Peyer's patch (tissue), 4 donors: ENCODE measurements at regions not wholly inside any gene's neighbourhood (a gene's known extent, or its start where the extent isn't known, plus 50 kb on each side); places are given as distances from the start of the nearest gene placed in this dataset.

ENCODE experiments used
- POLR2A ChIP-seq, 2 donors: fragments of 450-650 bp; IDR thresholded peaks; one replicate each; pipeline ENCODE4 v1.5.1; 2017; ENCODE audit warnings: antibody characterized with exemption in 2 of 2, mild to moderate bottlenecking in 2 of 2, moderate library complexity in 2 of 2
- TF ChIP-seq, protein P1 (sequence below), 6 experiments: fragments of 450-650 bp in 4 of 6; fragments of 200-600 bp in 2 of 6; sonication (generic) in 1 of 6; IDR thresholded peaks; one replicate each; pipeline ENCODE4 v1.5.1; 2017 to 2019; ENCODE audit warnings: antibody characterized with exemption in 6 of 6, mild to moderate bottlenecking in 3 of 6, moderate library complexity in 1 of 6

- TF ChIP-seq POLR2A (IDR thresholded peaks at IDR 0.05): no peak
- TF ChIP-seq, protein P1, sequence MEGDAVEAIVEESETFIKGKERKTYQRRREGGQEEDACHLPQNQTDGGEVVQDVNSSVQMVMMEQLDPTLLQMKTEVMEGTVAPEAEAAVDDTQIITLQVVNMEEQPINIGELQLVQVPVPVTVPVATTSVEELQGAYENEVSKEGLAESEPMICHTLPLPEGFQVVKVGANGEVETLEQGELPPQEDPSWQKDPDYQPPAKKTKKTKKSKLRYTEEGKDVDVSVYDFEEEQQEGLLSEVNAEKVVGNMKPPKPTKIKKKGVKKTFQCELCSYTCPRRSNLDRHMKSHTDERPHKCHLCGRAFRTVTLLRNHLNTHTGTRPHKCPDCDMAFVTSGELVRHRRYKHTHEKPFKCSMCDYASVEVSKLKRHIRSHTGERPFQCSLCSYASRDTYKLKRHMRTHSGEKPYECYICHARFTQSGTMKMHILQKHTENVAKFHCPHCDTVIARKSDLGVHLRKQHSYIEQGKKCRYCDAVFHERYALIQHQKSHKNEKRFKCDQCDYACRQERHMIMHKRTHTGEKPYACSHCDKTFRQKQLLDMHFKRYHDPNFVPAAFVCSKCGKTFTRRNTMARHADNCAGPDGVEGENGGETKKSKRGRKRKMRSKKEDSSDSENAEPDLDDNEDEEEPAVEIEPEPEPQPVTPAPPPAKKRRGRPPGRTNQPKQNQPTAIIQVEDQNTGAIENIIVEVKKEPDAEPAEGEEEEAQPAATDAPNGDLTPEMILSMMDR (IDR thresholded peaks at IDR 0.05): no peak
Observed at GRCh38 chr3:147914532-147914931, 505.4 kb downstream of the ZIC1 start.
